ENCODE measurements at regions not wholly inside any gene's neighbourhood (a gene's known extent, or its start where the extent isn't known, plus 50 kb on each side); places are given as distances from the start of the nearest gene placed in this dataset.

DNA sequence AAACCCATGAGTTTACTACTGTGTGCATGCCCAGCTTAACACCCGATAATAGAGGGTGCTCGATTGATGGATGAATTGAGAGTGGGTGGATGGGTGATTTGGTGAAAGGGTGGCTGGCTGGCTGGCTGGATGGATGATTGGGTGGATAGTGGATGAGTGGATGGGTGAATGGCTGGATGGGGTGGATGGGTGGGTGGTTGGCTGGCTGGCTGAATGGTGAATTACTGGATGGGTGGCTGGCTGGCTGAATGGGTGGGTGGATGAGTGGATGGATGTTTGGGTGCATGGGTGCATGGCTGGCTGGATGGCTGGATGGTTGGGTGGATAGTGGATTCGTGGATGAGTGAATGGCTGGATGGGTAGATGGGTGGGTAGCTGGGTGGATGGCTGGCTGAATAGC, 201.1 kb downstream of the IRX1 start:
- Histone ChIP-seq H3K4me3 (ENCODE audit: low read depth, low read length) (no peak overlapping the region), H3K36me3 (replicated peaks) (no peaks in the 10 kb centered on the region), H3K27me3 (replicated peaks) (no peaks in the 10 kb centered on the region), H3K27ac (no peak overlapping the region)
- in situ Hi-C loops (cut with HindIII; ENCODE audit: low pct_ligation_motif_present, low sequenced_read_pairs) = no loop called here
- no peak for DNase-seq
- TF ChIP-seq CTCF (IDR thresholded peaks at IDR 0.05; ENCODE audit: low read depth, low read length, missing control alignments) = no peak

DNA sequence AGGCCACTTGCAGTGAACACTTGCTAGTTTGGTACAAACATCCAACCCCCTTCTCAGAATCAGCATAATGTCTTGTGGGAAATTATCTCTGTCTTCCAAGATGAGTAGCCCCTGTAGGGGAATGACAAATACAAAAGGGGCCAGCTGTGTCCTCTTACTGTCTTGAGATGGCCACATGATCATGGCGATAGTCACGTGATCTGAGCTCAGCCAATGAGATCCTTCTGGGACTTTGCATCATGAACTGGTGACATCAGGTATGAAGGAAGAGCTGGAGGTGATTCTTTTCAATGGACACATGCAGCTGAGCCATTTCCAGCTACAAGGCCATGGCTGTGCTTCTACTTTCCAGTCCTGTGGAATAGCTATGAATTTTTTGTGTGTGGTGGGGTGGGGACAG, 206.3 kb downstream of the IRX1 start:
- in situ Hi-C loops (cut with HindIII; ENCODE audit: low pct_ligation_motif_present, low sequenced_read_pairs) = no loop called here
- no peak overlapping the region for H3K4me3 ChIP-seq (ENCODE audit: low read depth, low read length)
- DNase-seq = no peak
- no peak for TF ChIP-seq CTCF (IDR thresholded peaks at IDR 0.05; ENCODE audit: low read depth, low read length, missing control alignments)
- no peaks in the 10 kb centered on the region for H3K27me3 ChIP-seq (replicated peaks)
- no peak overlapping the region for H3K27ac ChIP-seq
- no peaks in the 10 kb centered on the region for H3K36me3 ChIP-seq (replicated peaks)

GRCh38 chr5:3809455-3809854, 213.8 kb downstream of the IRX1 start:
- TF ChIP-seq CTCF (IDR thresholded peaks at IDR 0.05; ENCODE audit: low read depth, low read length, missing control alignments) = no peak
- Histone ChIP-seq H3K36me3 (replicated peaks) (no peaks in the 10 kb centered on the region), H3K4me3 (ENCODE audit: low read depth, low read length) (no peak overlapping the region), H3K27me3 (replicated peaks) (no peaks in the 10 kb centered on the region), H3K27ac (no peak overlapping the region)
- in situ Hi-C loops (cut with HindIII; ENCODE audit: low pct_ligation_motif_present, low sequenced_read_pairs) = no loop called here
- DNase-seq = no peak

GRCh38 chr5:3811116-3811515, 215.5 kb downstream of the IRX1 start:
- in situ Hi-C loops (cut with HindIII; ENCODE audit: low pct_ligation_motif_present, low sequenced_read_pairs) = no loop called here
- Histone ChIP-seq H3K36me3 (replicated peaks) (no peaks in the 10 kb centered on the region), H3K27ac (no peak overlapping the region), H3K4me3 (ENCODE audit: low read depth, low read length) (no peak overlapping the region), H3K27me3 (replicated peaks) (no peaks in the 10 kb centered on the region)
- DNase-seq = no peak
- no peak for TF ChIP-seq CTCF (IDR thresholded peaks at IDR 0.05; ENCODE audit: low read depth, low read length, missing control alignments)

DNA sequence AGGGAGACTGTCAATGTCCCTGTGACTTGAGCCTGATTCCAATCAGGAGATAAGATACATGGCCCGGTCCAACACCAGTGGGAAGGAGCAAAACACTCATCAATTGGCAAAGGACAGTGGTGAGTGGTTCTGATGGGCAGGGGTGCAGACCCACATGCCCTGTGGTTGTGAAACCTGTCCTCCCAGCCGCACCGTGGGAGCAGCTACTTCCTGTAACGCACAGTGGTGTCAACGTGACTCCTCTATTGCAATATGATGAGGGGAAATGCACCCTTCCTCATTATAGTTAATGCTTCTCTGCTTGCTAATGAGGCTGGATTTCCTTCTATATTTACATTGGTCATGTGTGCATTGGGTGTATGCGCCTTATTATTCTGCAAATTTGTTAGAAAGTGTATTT, 223.0 kb downstream of the IRX1 start:
- DNase-seq = no peak
- TF ChIP-seq CTCF (IDR thresholded peaks at IDR 0.05; ENCODE audit: low read depth, low read length, missing control alignments) = no peak

More for the DNA sequence above, 223.0 kb downstream of the IRX1 start:
- Histone ChIP-seq H3K27ac (no peak overlapping the region), H3K36me3 (replicated peaks) (no peaks in the 10 kb centered on the region), H3K4me3 (ENCODE audit: low read depth, low read length) (no peak overlapping the region), H3K27me3 (replicated peaks) (no peaks in the 10 kb centered on the region)
- in situ Hi-C loops (cut with HindIII; ENCODE audit: low pct_ligation_motif_present, low sequenced_read_pairs) = no loop called here
